GM23248 (cell line): ENCODE measurements at regions not wholly inside any gene's neighbourhood (a gene's known extent, or its start where the extent isn't known, plus 50 kb on each side); places are given as distances from the start of the nearest gene placed in this dataset.
A peak's percentile ranks its signal among the peaks of the same experiment; 100 is the strongest.
"Not testable (repeated sequence)": the region's sequence is repeated elsewhere in the genome, so short reads cannot be mapped to it uniquely, and the experiment has no call there.

Source experiments
- DNase-seq: peaks from one replicate; pipeline ENCODE4 v3.0.0-alpha.2; 2015
- H2AFZ ChIP-seq: fragments of 200-600 bp; sonication (generic); 2 replicates; pipeline ENCODE4 v1.6.1; 2016; ENCODE audit warnings: antibody characterized with exemption
- H3F3A ChIP-seq: fragments of 200-600 bp; sonication (generic); 2 replicates; pipeline ENCODE4 v1.6.1; 2016; ENCODE audit warnings: mild to moderate bottlenecking, antibody characterized with exemption, mixed run types; ENCODE audit not compliant: insufficient read depth
- H3K27ac ChIP-seq: fragments of 200-600 bp; sonication (generic); 2 replicates; pipeline ENCODE4 v1.5.1; 2016; ENCODE audit warnings: mild to moderate bottlenecking
- H3K27me3 ChIP-seq: fragments of 200-600 bp; sonication (generic); replicated peaks from 2 replicates; pipeline ENCODE4 v1.6.1; 2016; ENCODE audit warnings: mild to moderate bottlenecking; ENCODE audit not compliant: insufficient read depth
- H3K36me3 ChIP-seq: fragments of 200-600 bp; sonication (generic); 2 replicates; pipeline ENCODE4 v1.6.1; 2016; ENCODE audit warnings: low read depth, mild to moderate bottlenecking
- H3K4me1 ChIP-seq: fragments of 200-600 bp; sonication (generic); 2 replicates; pipeline ENCODE4 v1.6.1; 2016; ENCODE audit warnings: mild to moderate bottlenecking; ENCODE audit not compliant: insufficient read depth
- H3K4me2 ChIP-seq: fragments of 200-600 bp; sonication (generic); one replicate; pipeline ENCODE4 v1.6.1; 2016; ENCODE audit warnings: mild to moderate bottlenecking; ENCODE audit not compliant: unreplicated experiment
- H3K4me3 ChIP-seq: fragments of 200-600 bp; sonication (generic); 2 replicates; pipeline ENCODE4 v1.5.1; 2016; ENCODE audit warnings: mild to moderate bottlenecking
- H3K79me2 ChIP-seq: fragments of 200-600 bp; sonication (generic); 2 replicates; pipeline ENCODE4 v1.6.1; 2016; ENCODE audit warnings: mild to moderate bottlenecking; ENCODE audit not compliant: insufficient read depth
- H3K9ac ChIP-seq: fragments of 200-600 bp; sonication (generic); 2 replicates; pipeline ENCODE4 v1.6.1; 2016; ENCODE audit warnings: mild to moderate bottlenecking
- H3K9me2 ChIP-seq: fragments of 200-600 bp; sonication (generic); 2 replicates; pipeline ENCODE4 v1.6.1; 2016; ENCODE audit warnings: mixed run types, mild to moderate bottlenecking, moderate library complexity; ENCODE audit not compliant: insufficient read depth
- H3K9me3 ChIP-seq: fragments of 200-600 bp; sonication (generic); one replicate; pipeline ENCODE4 v1.6.1; 2017; ENCODE audit warnings: low read depth
- H4K20me1 ChIP-seq: fragments of 200-600 bp; sonication (generic); 2 replicates; pipeline ENCODE4 v1.6.0; 2016; ENCODE audit not compliant: insufficient read depth
- EZH2 ChIP-seq: fragments of 200-600 bp; sonication (generic); IDR thresholded peaks from 2 replicates; pipeline ENCODE4 v1.6.1; 2018; ENCODE audit warnings: antibody characterized with exemption, mild to moderate bottlenecking; ENCODE audit not compliant: insufficient read depth, poor library complexity, severe bottlenecking
- EZH2phosphoT487 ChIP-seq: fragments of 200-600 bp; sonication (generic); IDR thresholded peaks from 2 replicates; pipeline ENCODE4 v1.6.1; 2018; ENCODE audit warnings: antibody characterized with exemption, moderate library complexity, mild to moderate bottlenecking, low read depth; ENCODE audit not compliant: insufficient read depth
- WGBS, 2 experiments: methylation state at CpG; one replicate each; pipeline ENCODE4 v1.1.6; 2015 to 2017; ENCODE audit warnings: low lambda C conversion rate in 2 of 2, low coverage in 1 of 2; ENCODE audit errors: missing lambda C conversion rate in 2 of 2; 5-methylcytosine and 5-hydroxymethylcytosine counted together
- in situ Hi-C: fragments of 300-500 bp; cut with MboI; formaldehyde crosslinking; loops from 2 replicates; pipeline ENCODE4 v1.15.0; 2020

DNA sequence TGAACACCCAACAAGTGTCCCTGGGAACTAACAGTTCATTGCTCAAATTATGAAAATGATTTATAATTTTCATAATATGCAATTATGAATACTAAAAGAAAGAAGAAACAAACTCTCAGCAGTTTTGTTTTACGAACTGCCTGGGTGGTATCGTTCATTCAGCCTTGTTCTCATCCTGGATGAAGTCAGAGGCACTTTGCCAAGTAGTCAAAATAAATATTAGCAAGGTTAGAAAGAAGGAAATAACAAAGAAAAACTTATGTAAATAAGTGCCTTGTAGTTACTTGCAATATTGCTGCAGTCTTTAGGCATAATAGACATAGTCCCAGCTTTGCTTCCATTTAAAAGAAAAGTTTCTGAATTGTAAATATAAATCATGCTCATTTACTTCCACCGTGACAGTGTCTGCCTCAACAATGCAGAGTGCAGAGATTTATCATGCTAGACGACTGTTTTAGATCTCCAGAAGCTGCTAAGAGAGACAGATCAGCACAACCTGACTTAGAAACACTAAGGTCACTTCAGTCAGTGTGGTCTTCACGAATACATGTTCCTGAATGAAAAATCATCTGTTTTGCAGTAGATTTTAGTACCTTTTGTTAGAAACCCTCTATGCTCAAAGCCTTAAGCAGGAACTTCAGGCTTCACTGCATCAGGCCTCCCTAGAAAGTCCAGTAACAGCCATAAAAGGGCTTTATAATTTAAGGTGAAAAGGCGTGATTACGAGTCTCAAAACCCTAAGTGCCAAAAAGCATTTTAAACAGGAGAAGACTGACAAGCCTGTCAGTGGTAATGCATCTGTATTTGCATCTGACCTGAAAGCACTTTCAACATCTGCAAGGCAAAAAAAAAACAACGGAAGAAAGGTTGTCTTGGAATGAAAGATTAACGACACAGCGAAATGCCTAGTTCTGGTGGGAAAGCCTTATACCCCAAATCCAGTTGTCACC, 92.1 kb downstream of the TMEM167A start:
- Histone ChIP-seq H3K4me1 (no peaks in the 10 kb centered on the region), H3K27ac (no peak overlapping the region), H3K36me3 (no peaks in the 10 kb centered on the region), H3K4me2 (no peak overlapping the region), H2AFZ (no peak overlapping the region), H3K9me3 (no peaks in the 10 kb centered on the region), H3K9me2 (no peaks in the 10 kb centered on the region), H3K27me3 (no peaks in the 10 kb centered on the region), H4K20me1 (no peaks in the 10 kb centered on the region), H3K9ac (no peak overlapping the region), H3F3A (no peaks in the 10 kb centered on the region), H3K79me2 (no peaks in the 10 kb centered on the region), H3K4me3 (no peak overlapping the region)
- 55 to 59% methylated on average over 10 of the region's 10 CpGs for WGBS, 2 experiments
- TF ChIP-seq EZH2 (no peak), EZH2phosphoT487 (no peak)
- in situ Hi-C loops, result no loop called here
- DNase-seq, result no peak

DNA sequence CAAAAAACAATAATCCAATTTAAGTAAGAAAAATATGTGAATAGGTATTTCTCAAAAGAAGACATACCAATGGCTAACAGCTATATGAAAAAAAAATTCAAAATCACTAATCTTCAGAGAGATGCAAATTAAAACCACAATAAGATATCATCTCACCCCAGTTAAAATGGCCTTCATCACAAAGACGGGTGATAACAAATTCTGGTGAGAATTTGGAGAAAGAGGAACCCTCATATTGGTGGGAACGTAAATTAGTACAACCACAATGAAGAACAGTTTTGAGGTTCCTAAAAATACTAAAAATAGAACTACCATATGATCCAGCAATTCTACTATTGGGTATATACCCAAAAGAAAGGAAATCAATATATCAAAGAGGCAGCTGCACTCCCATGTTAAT, 94.3 kb downstream of the TMEM167A start:
- WGBS, 2 experiments, result 40 to 61% methylated on average over 2 of the region's 2 CpGs
- in situ Hi-C loops, result no loop called here
- no peak for DNase-seq
- Histone ChIP-seq H3K4me3 (no peak overlapping the region), H3F3A (no peaks in the 10 kb centered on the region), H3K27me3 (no peaks in the 10 kb centered on the region), H4K20me1 (no peaks in the 10 kb centered on the region), H3K9ac (no peak overlapping the region), H3K9me2 (no peaks in the 10 kb centered on the region), H3K36me3 (no peaks in the 10 kb centered on the region), H3K79me2 (no peaks in the 10 kb centered on the region), H3K27ac (no peak overlapping the region), H3K4me1 (no peaks in the 10 kb centered on the region), H3K9me3 (no peaks in the 10 kb centered on the region), H2AFZ (no peak overlapping the region), H3K4me2 (no peak overlapping the region)
- no peak for TF ChIP-seq EZH2phosphoT487
- no peak for TF ChIP-seq EZH2

DNA sequence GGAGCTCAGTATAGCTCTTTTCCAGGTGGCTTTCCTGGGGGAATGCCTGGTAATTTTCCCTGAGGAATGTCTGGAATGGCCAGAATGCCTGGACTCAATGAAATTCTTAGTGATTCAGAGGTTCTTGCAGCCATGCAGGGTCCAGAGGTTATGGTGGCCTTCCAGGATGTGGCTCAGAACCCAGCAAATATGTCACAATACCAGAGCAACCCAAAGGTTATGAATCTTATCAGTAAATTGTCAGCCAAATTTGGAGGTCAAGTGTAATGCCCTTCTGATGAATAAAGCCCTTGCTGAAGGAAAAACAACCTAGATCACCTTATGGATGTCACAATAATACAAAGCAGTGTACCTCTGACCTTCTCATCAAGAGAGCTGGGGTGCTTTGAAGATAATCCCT, 100.3 kb downstream of the TMEM167A start:
- H2AFZ ChIP-seq, H3K4me2 ChIP-seq, H3K9me3 ChIP-seq, in situ Hi-C loops, H3K36me3 ChIP-seq, H3F3A ChIP-seq, H3K79me2 ChIP-seq, H3K27ac ChIP-seq, H3K9me2 ChIP-seq, H4K20me1 ChIP-seq, H3K4me1 ChIP-seq, H3K27me3 ChIP-seq, H3K9ac ChIP-seq, H3K4me3 ChIP-seq: not testable (repeated sequence)
- DNase-seq, result peak; percentile 3

DNA sequence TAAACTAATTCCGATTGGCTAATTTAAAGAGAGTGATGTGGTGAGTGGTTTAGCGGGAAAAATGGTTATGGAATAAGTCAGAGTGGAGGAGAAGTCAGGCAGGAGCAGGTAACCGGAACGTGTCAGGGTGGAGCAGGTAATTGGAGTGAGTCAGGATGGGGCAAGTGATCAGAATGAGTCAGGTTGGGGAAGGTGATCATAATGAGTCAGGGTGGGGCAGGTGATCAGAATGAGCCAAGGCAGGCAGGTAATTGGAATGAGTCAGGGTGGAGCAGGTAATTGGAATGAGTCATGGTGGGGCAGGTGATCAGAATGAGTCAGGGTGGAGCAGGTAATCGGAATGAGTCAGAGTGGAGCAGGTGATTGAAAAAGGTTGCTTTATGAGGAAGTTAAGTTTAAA, 101.4 kb downstream of the TMEM167A start:
- H4K20me1 ChIP-seq, result no peaks in the 10 kb centered on the region
- no peaks in the 10 kb centered on the region for H3K27me3 ChIP-seq
- H3F3A ChIP-seq, result no peaks in the 10 kb centered on the region
- TF ChIP-seq EZH2, result no peak
- no peak for TF ChIP-seq EZH2phosphoT487
- H2AFZ ChIP-seq, result no peak overlapping the region
- no peaks in the 10 kb centered on the region for H3K4me1 ChIP-seq
- no peak overlapping the region for H3K4me2 ChIP-seq
- no peaks in the 10 kb centered on the region for H3K36me3 ChIP-seq
- no peak overlapping the region for H3K9ac ChIP-seq
- no peaks in the 10 kb centered on the region for H3K79me2 ChIP-seq
- H3K9me3 ChIP-seq, result no peaks in the 10 kb centered on the region
- WGBS, 2 experiments, result 67 to 72% methylated on average over 5 of the region's 5 CpGs
- in situ Hi-C loops, result no loop called here
- DNase-seq, result no peak
- H3K9me2 ChIP-seq, result no peaks in the 10 kb centered on the region
- H3K27ac ChIP-seq, result no peak overlapping the region
- no peak overlapping the region for H3K4me3 ChIP-seq

DNA sequence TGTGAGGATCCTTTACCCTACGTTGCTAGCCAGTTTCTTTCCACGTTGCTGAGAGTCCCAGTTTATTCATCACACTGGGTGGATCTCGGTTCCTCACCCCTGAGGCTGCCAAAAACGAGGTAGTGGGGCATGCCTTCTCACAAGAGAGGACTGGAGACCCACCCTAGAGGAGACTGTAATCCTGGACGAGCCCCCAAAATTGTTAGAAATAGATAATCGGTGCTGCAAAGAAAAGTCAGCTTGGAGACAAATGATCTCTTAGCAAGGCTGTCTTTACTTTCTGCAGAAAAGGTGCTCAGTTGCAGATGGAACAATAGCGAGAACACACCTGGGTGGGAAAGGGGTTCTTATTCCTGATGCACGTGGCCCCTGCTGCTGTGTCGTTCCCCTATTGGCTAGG, 101.8 kb downstream of the TMEM167A start:
- no peaks in the 10 kb centered on the region for H3K36me3 ChIP-seq
- H4K20me1 ChIP-seq, result no peaks in the 10 kb centered on the region
- H3K9me2 ChIP-seq, result no peaks in the 10 kb centered on the region
- H3K4me1 ChIP-seq, result no peaks in the 10 kb centered on the region
- WGBS, 2 experiments, result 52 to 54% methylated on average over 9 of the region's 9 CpGs
- H3K4me2 ChIP-seq, result no peak overlapping the region
- no peak for TF ChIP-seq EZH2
- H2AFZ ChIP-seq, result no peak overlapping the region
- no peaks in the 10 kb centered on the region for H3K9me3 ChIP-seq
- no peaks in the 10 kb centered on the region for H3F3A ChIP-seq
- H3K79me2 ChIP-seq, result no peaks in the 10 kb centered on the region
- H3K27me3 ChIP-seq, result no peaks in the 10 kb centered on the region
- no peak overlapping the region for H3K9ac ChIP-seq
- H3K27ac ChIP-seq, result no peak overlapping the region
- in situ Hi-C loops, result no loop called here
- DNase-seq, result peak; percentile 6
- no peak overlapping the region for H3K4me3 ChIP-seq

DNA sequence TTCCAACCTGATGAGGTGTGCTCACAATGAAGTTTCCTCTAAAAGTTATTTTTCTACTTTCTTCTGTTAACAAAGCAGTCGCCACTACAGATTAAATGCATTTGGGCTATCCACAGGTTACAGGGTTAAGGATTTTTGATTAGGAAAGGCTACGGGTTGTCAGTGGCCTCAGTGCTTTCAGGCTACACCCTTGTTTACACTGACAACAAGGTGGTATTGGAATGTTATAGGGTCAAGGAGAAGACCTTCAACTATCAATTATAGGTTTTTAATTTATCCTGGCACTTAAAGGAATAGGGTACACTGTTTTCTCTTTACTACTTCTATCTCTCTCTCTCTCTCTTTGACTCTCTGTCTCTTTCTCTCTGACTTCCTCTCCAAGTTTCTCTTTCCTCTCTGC, 102.8 kb downstream of the TMEM167A start:
- H3K9me3 ChIP-seq, H3K9ac ChIP-seq, DNase-seq, H3K27ac ChIP-seq, H3F3A ChIP-seq, H3K4me1 ChIP-seq, H2AFZ ChIP-seq, H3K4me2 ChIP-seq, H3K4me3 ChIP-seq, H3K79me2 ChIP-seq, in situ Hi-C loops, H4K20me1 ChIP-seq, H3K36me3 ChIP-seq, H3K9me2 ChIP-seq, H3K27me3 ChIP-seq: not testable (repeated sequence)
- WGBS, 2 experiments, result 45 to 52% methylated on average over 2 of the region's 2 CpGs
